ENCODE measurements at regions not wholly inside any gene's neighbourhood (a gene's known extent, or its start where the extent isn't known, plus 50 kb on each side); places are given as distances from the start of the nearest gene placed in this dataset.

- no peak for TF ChIP-seq CTCF (conservative IDR thresholded peaks at IDR 0.05; ENCODE audit: low read length)
- TF ChIP-seq EZH2phosphoT487 (IDR thresholded peaks at IDR 0.05; ENCODE audit: borderline replicate concordance), result no peak
Observed at GRCh38 chr12:75888399-75888798, 143.2 kb downstream of the PHLDA1 start.

All from Loucy (cell line).